ENCODE measurements at regions not wholly inside any gene's neighbourhood (a gene's known extent, or its start where the extent isn't known, plus 50 kb on each side); places are given as distances from the start of the nearest gene placed in this dataset.
"Not testable (repeated sequence)": the region's sequence is repeated elsewhere in the genome, so short reads cannot be mapped to it uniquely, and the experiment has no call there.

DNA sequence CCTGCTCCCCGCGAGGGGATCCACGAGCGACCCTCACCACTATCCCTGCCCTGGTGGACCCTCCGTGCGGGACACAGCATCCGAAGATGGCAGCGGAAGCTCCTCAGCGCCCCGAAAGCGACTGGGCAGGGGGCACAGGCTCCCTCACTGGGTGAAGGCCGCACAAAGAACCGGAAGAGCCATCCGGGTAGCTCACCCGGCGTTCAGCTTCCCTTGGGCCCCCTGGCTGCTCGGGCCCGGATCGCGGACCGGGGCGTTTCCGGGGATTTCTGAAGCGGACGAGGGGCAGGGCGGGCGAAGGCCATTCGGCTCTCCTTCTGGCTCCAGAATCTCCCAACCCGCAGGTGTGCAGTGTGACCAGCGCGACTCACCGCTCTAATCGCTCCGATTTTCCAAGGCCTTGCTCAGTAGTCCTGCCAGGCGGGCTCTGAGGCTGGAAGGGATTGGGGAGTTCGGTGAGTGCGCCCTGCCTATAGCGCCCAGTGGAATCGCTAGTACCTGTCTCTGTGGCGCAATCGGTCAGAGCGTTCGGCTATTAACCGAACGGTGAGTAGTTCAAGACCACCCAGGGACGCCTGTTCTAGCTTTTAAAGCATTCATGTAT is 94.3 kb upstream of the NBPF11 start:
- TF ChIP-seq, protein P1, sequence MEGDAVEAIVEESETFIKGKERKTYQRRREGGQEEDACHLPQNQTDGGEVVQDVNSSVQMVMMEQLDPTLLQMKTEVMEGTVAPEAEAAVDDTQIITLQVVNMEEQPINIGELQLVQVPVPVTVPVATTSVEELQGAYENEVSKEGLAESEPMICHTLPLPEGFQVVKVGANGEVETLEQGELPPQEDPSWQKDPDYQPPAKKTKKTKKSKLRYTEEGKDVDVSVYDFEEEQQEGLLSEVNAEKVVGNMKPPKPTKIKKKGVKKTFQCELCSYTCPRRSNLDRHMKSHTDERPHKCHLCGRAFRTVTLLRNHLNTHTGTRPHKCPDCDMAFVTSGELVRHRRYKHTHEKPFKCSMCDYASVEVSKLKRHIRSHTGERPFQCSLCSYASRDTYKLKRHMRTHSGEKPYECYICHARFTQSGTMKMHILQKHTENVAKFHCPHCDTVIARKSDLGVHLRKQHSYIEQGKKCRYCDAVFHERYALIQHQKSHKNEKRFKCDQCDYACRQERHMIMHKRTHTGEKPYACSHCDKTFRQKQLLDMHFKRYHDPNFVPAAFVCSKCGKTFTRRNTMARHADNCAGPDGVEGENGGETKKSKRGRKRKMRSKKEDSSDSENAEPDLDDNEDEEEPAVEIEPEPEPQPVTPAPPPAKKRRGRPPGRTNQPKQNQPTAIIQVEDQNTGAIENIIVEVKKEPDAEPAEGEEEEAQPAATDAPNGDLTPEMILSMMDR (IDR thresholded peaks at IDR 0.05; ENCODE audit: borderline replicate concordance, extremely low read depth, low read length, poor library complexity, severe bottlenecking), result not testable (repeated sequence)
- not testable (repeated sequence) for TF ChIP-seq EZH2 (IDR thresholded peaks at IDR 0.05; ENCODE audit: borderline replicate concordance, low read depth, low read length, severe bottlenecking)
